HG02981 (cell line): ENCODE measurements at regions not wholly inside any gene's neighbourhood (a gene's known extent, or its start where the extent isn't known, plus 50 kb on each side); places are given as distances from the start of the nearest gene placed in this dataset.

Experiments used
- ATAC-seq: cut with Tn5 transposase; IDR thresholded peaks from one replicate; pipeline ENCODE4 v1.9.1; 2021; ENCODE audit warnings: mild to moderate bottlenecking, moderate library complexity; ENCODE audit not compliant: unreplicated experiment

- no peak for ATAC-seq
Measured at GRCh38 chr22:49450498-49450897, 377.2 kb downstream of the BRD1 start.

GRCh38 chr22:49449811-49450446 is 377.7 kb downstream of the BRD1 start:
- no peak for ATAC-seq

DNA sequence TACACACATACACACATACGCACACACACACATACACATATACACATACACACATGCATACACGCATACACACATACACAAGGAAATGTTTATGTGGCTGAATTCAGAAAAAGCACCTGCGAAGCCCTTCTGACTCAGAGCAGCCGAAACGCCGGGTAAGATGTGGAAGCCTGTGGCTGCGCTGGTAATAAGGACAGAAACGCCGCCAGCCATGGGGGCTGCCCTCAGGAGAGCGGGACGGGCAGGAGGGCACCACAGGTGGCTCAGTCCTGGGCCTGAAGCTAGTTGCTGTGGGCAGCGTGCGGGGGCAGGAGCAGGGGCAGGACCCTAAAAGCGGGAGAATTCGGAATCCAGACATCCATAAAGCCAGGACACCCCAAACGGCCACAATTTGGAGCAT is 378.3 kb downstream of the BRD1 start:
- no peak for ATAC-seq

GRCh38 chr22:49448526-49448925 is 379.1 kb downstream of the BRD1 start:
- ATAC-seq = no peak

DNA sequence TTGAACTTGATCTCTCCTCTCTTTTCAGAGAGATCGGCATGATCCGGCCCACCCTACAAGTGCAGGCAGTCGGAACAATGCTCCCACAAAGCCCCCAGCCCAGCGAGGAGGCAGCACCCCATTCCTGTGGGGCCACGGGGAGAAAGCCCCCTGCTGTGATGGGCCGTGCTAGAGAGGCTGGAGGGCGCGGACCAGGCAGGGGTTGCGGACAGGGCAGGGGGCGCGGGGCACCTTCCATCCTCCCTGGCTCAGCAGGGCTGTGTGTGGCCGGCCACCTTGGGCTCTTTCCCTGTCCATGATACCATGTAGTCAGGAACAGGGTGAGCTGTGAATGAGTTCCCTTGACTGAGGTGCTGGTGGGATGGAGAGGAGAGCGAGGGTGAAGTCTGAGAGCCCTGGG is 379.8 kb downstream of the BRD1 start:
- ATAC-seq = no peak

DNA sequence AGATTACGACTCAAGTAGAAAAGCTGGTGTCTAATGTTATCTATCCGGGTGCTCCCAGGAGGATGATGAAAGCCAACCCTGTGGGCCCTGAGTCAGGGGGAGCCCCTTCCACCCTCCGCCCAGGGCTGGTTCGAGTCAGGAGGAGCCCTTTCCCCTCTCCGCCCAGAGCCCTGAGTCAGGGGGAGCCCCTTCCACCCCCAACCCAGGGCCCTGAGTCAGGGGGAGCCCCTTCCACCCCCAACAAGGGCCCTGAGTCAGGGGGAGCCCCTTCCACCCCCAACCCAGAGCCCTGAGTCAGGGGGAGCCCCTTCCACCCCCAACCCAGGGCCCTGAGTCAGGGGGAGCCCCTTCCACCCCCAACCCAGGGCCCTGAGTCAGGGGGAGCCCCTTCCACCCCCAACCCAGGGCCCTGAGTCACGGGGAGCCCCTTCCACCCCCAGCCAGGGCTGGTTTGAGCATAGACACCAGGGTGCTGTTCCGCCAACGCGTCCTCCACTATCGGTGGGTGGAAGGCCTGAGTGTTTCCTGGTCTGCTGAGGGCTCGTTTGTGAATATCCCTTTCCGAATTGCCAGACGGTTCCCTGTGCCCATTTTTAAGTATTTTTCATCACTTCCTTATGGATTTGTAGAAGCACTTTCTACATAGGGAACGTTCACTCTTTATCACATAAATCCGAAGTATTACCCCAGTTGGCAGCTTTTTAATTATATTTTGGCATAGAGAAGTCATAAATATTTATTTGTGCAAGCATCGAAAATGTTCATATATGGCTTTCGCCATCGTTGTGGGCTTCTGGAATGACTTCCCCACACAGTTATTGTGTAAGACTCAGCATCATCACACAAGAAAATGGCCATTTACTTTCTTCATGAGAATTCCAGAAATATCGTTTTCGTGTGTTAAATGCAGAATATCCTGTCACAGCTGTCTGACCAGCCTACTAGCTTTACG is 380.6 kb downstream of the BRD1 start:
- no peak for ATAC-seq

DNA sequence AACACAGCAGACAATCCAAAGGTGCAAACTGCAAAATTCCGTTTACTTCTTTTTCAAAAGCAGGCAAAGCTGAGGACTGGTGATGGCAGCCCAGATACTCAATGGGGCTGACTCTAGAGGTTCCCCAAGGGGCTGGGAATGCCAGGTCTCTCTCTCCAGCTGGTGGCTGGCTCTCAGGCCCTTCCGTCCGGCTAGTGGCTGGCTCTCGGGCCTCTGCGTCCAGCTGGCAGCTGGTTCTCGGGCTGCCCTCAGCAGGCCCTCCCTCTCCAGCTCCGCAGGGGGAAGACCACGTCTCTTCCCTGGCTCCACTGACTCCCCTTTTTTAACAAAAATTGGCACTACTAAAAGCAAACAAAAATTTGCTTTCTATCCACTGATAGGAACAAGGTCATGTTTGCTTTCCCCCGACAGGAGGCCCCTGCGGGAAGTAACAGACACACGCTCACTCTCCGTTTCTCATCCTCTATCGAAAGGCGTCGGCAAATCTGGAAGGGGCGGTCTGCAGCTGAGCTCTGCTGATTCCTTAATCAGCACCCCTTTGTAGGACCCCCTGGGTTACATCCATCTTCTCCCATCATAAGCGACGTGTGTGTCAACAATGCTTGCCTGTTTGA is 381.4 kb downstream of the BRD1 start:
- ATAC-seq = no peak

DNA sequence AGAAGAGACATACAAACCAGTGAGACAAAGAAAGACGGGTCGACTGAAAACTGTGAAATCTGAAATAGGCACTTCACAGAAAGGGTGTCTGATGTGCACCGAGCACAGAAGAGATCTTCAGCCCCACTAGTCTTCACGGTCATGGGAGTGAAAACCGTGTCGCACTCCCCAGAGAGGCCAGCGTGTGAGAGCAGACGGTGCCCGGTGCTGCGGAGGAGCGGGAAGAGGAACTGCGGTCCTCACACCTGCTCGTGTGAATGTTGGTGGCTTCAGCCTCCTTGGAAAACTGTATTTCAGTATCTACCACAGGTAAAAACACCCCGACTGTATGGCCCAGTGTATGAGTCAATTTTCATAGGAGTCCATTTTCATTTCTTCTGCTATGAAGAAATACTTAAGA is 382.9 kb downstream of the BRD1 start:
- ATAC-seq = no peak

- ATAC-seq = no peak
Measured at GRCh38 chr22:49440931-49441330, 386.7 kb downstream of the BRD1 start.

DNA sequence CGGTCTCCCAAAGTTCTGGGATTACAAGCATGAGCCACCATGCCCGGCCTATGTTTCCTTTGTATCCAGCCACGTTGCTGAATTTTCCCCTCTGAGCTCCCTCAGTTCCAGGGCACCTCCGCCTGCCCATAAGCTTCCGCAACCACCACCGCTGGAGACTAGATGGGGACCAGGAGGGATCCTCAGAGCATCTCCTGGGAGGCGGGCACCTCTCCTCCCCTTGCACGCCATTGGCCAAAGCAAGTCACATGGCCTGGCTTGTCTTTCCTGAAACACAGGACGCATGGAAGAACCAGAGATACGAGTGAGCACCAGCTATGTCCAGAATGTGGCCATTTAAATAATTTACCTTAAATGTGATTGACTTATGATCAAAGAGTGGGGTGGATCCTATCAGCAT is 388.3 kb downstream of the BRD1 start:
- ATAC-seq = no peak

DNA sequence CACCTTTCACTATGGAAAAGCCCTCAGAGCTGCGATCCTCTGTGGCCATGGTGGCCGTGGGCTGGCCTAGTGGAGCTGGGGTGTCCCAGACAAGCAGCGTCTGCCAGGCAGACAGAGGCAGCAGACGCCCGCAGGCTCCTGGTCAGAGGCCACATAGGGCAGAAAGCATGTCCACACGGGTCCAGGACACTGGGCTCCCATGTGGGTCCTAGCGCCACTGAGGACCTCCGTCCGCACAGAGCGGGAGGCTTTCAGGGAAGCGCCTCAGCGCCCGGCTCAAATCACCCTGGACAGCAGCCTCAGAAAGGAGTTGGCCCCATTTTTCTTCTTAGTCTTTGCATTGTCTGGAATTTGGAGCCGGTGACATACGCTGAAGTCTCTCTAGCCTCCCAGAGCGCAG is 389.7 kb downstream of the BRD1 start:
- no peak for ATAC-seq

DNA sequence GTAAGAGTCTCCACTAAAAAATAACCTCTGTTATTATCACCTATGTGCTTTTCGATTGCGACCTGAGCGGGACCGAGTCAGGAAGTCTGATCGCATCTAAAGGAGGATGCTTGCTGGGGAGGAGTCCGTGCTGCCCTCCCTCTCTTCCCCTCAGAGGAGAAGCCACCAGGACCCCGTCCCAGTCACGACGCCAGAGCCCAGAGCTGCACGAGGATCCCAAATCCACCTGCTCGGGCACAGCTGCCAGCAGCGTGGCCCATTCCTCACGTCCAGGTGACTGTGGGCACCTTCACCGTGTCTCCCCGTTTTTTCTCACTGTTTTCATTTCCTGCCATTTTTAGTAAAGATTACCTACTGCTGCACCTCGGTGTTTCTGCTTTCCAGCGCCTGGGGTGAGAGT is 390.3 kb downstream of the BRD1 start:
- ATAC-seq = no peak

DNA sequence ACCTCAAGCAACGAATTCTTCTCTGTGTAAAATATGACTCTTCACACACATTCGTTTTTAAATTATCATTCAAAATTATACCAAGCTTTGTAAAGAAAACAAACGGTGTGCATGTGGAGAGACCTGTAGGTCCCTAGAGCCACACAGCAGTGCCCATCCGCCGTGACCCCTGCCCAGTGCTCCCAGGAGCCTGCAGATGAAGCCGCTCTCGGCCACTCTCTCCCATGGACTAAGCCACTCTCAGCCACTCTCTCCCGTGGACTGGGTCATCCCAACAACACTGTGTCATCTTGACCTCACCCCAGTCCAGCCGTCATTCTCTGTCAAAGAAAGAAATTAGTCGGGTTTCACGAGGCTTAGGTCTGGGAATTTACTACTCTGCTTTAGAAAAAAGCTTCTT is 391.6 kb downstream of the BRD1 start:
- no peak for ATAC-seq

DNA sequence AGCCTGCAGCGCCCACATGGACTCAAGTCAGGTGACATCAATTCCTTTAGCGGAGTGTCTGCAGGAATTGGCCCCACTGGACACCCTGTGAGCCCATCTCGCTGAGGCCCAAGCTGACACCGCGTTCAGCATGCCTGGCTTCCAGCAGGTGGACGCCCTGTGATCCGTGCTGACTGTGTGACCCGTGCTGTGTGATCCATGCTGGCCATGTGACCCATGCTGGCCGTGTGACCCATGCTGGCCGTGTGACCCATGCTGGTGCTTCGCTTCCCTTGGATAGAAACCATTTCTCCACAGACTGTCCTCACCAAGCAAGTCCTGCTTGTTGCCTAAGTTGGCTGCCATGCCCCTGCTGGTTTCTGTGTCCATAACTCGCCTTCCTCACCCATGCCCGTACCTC is 392.1 kb downstream of the BRD1 start:
- ATAC-seq = no peak

- ATAC-seq = no peak
Measured at GRCh38 chr22:49433717-49434611, 393.7 kb downstream of the BRD1 start.

GRCh38 chr22:49432897-49433443 is 394.7 kb downstream of the BRD1 start:
- ATAC-seq = no peak

- no peak for ATAC-seq
Measured at GRCh38 chr22:49432211-49432896, 395.3 kb downstream of the BRD1 start.

- no peak for ATAC-seq
Measured at GRCh38 chr22:49431551-49431950, 396.1 kb downstream of the BRD1 start.

- no peak for ATAC-seq
Measured at GRCh38 chr22:49429066-49429465, 398.6 kb downstream of the BRD1 start.

DNA sequence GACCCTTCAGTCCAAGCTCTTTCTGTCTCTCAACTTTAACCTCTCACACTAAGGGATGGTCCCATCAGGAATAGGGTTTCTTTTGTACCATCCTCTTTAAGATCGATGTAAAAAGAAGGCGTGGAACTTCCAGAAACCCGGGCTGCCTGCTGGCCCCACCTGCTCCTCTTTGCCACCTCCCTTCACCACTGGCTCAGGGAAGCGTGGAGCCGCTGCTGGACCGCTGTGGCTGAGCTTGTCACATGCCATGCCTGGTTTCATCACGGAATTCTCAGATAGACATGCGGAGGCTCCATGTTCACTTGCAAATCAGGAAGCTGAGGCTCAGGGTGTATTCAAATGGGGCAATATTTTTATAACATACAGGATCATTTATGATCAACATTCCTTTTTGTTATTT is 399.7 kb downstream of the BRD1 start:
- no peak for ATAC-seq
